GM19023 (cell line): ENCODE measurements at regions not wholly inside any gene's neighbourhood (a gene's known extent, or its start where the extent isn't known, plus 50 kb on each side); places are given as distances from the start of the nearest gene placed in this dataset.

Experiments
- ATAC-seq: cut with Tn5 transposase; IDR thresholded peaks from one replicate; pipeline ENCODE4 v1.9.1; 2021; ENCODE audit warnings: mild to moderate bottlenecking, moderate library complexity; ENCODE audit not compliant: unreplicated experiment

DNA sequence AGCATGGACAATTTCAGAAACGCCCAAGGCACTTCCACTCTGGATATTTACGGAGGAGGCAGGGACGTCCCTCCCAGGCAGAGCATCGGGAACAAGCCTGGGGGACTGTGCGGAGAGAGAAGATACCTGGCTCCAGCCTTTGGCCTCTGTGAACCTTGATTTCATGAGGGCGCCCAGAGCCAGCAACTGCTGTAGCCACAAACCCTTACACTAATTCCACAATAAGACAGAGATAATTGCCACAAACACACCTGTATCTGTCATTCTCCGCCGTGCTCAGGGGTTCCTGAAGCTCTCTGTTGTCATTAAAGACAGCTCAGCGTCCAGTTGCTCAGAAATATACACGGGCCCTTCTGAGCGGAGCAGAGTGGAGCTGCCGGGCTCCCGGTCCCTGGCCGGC, 1292.1 kb downstream of the TBC1D22A start:
- no peak for ATAC-seq

DNA sequence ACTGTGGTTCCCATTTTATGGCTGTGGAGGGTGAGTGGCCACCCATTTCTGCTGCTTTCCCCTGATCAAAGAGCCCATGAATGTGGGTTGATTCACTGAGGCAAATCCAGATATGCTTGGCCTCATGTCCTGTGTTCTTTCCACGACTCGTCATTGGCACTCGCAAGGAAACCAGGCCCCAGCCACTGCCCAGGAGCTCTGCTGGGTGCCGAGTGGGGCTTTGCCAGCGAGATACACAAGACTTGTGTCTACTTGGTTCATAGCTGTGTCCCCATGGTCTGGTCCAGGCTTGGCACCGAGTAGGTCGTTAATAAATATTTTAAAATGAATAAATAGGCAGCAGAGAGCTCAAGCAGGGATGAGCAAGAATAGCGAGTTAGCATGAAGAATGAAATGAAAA, 1291.5 kb downstream of the TBC1D22A start:
- no peak for ATAC-seq

DNA sequence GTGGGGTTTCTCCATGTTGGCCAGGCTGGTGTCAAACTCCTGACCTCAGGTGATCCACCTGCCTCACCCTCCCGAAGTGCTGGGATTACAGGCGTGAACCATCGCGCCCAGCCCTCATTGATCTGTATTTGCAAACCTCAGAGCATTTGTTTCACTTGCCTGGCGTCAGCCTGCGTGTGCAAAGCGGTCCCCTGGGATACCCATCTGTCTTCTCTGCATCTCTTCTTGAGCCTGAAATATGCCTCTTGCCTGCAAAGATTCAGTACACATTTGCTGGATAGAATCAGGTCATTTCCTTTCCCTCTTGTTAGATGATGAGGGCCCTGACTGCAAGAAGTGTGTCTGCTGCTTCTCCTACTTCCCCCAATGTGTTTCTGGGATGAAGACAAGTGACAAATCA, 1291.0 kb downstream of the TBC1D22A start:
- no peak for ATAC-seq

DNA sequence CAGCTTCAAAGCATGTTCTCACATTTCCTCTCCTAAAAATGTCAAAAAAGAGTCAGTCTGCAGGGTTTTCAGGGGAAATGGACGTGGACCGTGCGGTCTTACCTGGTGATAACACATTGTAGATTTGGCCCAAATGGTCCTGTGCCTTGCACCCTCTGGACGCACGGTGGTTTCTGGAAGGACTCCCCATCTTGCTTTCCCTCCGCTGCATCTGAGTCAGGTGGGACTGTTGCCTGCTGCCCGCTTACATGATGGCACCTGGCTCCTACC, 1290.1 kb downstream of the TBC1D22A start:
- ATAC-seq: no peak

DNA sequence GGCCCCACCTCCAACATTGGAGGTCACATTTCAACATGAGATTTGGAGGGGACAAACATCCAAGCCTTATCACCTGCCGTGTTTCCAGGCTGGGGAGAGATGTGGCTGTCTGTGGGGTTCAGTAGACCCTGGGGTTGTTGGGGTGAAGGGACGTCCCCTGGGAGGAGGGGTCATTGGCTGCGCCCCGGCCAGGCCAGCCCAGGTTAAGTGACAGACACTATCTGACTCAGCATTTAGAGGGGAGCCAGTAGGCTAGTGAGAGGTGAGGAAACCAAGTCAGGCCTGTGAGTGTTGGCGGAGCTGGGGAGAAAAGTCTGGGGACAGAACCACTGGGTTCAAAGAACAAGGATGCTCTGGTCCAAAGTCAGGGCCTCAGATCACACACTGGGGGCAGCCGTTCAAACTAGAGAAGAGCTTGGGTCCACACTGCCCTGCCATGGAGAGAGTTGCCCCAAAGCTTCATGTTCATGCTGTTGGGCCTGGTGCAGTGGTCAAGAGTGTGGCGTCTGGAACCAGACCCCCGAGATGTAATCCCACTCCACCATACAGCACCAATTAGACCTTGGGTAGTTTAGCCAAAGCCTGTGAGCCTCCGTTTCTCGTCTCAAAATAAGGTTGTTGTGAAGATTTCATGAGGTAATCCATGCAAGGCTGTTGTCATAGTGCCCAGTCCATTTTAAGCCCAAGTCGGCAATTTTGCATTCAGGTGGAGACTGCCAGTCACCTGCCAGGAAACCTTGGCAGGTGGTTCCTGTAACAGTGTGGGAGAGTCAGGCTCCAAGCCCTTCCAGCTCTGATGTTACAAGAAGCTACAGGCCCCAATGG, 1289.6 kb downstream of the TBC1D22A start:
- no peak for ATAC-seq

DNA sequence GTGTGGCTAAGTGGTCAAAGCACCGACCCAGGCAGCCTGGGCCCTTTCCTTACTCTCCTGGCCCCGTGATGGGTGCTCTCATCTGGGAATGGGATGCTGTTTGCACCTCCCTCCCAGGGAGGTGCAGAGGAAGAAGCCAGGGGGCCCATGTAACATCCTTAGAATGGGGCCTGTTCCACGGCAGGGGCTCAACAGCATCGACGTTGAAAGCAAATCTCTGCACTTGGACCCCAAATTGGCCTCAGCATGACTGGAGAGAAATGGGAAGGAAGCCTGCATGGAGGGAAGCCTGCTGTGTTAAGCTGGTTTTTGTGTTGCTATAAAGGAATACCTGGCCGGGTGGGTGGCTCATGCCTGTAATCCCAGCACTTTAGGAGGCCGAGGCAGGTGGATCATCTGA, 1288.4 kb downstream of the TBC1D22A start:
- no peak for ATAC-seq

DNA sequence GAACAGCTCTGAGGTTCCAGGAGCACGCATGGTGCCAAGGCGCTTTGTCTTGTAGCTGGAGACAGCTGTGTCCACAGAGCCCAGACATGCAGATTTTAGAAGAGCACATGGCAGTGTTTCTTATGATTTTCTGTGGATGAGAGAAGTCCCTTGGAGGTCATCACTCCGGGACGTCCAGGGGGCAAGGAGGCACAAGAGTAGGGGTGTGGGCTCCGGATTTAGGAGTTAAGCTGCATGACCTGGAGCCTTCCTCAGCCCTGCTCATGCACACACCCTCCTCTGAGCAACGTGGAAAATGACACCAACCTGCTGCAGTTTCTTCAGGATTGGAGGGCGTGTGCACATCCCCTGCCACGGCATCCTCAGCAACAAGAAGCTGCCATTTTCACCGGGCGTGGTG, 1286.7 kb downstream of the TBC1D22A start:
- ATAC-seq: no peak

DNA sequence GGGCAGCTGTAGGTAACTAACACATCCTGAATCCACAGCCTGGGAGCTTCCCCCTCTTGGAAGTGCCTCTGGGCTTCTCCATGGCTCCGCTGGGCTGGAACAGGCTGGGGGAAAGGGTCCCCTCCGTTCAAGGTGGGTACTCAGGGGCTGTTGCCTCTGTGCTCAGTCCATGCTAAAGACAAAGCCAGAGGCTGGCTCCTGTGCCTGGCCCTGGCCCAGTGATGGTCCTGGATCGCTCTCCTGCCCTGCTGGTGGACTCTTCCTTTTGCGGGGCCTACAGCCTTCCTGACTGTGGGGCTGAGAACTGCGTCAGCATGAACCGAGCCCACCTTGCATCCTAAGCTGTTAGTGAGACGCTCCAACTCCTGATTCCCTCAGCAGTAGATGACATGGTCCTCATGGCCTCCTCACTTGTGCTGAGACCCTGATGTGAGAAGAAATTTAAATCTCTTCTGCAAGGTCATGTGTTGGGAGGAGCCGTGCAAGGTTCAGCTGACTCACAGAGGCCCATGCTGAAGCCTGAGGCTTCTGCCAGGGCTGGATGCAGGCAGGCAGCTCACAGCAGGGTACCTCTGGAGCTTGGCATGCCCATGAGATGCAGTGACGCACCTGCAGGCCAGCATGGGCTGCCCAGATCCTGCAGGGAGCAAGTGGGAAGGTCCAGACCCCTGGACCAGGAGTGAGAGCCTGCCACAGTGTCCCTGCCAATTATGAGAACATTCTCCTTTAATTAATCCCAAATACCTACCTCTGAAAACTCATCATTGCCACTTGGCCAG, 1285.5 kb downstream of the TBC1D22A start:
- ATAC-seq: no peak

DNA sequence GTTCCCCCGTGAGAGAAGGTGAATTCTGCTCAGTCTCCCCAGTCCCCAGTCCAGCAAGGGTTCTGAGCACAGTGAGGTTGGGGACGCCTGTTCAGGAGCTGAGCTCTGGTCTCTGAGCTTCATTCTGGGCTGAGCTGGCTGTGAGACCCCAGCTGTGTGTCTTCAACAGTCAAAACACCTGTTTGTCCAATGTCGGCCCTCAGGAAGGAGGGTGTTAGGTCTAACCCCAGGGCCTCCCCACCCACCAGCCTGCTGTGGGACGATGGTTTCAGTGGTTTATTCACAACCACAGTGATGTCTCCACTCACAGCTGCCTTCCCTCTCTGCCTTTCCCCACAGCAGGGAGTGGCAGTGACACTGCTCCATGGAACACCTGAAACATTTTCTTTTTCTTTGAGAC, 1282.9 kb downstream of the TBC1D22A start:
- peak; percentile 85 for ATAC-seq

DNA sequence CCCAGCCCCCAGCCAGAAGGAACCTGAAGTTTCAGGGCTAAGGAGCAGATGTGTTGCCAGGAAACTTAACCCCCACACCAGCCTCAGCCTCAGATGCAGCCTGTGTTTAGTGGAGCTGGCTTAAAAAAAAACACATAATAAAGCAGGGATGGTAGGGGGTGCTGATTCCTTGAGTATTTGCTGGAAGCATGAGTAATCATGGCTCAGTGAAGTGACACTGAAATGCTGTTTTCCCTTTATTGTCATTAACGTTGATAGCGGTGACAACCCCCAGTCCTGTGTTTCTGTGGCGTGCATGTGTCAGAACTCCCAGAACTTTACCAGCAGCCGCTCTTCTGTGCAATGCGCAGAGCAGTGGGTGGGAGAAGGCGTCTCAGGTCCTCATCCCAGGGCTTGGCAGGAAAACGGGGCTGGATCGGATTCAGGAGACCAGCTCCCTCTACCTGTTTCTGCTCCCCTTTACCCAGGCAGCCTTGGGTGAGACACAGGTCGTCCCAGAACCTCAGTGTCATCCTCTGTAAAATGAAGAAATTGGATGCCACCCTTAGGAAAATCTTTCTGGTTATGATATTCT, 1282.1 kb downstream of the TBC1D22A start:
- ATAC-seq: no peak

DNA sequence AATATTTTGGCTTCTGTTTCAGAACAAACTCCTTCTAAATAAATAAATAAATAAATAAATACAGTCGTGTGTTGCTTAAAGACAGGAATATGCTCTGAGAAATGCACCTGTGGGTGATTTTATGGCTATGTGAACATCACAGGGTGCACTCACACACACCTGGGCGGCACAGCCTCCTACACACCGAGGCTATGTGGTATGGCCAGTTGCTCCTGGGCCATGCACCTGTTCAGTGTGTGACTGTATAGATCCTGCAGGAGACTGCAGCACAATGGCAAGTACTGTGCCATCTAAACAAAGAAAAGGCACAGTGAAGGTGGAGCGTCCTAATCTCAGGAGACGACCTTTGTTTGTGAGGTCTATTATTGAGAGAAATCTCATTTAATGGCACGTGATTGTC, 1281.1 kb downstream of the TBC1D22A start:
- no peak for ATAC-seq

DNA sequence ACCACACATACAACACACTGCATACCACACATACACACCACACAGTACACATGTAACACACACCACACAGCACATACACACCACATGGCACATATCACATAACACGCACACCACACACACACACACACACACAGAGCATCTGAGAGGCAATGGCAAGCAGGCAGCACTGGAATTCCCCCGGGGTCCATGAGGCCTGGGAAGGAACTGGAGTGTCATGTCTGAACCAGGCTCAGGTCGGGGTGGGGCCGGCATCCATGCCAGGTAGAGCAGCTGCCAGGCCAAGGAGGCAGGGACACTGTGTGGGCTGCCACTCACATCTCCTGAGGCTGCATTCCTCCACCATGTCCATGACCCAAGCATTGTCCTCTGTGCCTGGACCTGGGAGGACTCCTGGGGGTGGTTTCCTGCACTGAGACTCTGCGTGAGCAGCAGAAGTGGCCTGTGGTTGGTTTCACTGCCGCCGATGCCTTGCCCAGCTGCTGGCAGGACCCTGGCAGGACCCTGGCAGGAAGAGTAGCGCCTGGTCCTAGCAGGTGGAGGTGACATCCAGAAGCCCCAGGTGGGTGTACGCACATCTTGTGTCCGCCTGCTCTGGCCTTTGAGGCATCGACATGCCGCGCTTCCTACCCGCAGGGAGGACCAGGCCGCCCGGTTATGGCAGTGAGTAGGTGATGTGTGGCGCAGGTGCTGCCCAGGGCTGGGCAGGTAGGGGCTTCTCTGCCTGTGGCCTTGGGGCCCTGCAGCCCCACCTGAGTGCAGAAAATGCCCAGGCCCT, 1280.4 kb downstream of the TBC1D22A start:
- no peak for ATAC-seq

DNA sequence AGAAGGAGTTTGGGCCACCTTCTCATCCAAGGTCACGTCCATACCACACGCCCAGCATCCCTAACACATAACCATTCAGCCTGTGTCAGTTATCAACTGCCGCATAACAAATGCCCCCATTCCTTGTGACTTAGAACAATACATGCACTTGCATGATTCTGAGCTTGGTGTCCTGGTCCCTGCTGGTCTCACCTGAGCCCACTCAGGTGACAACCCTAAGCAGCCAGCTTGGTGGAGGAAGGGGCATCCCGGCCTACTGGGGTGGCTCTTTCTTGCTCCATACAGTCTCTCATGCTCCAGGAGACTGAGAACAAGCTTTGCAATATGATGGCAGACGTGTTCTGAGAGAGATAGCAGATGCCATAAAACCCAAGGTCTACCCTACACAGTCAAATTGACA, 1276.9 kb downstream of the TBC1D22A start:
- no peak for ATAC-seq

DNA sequence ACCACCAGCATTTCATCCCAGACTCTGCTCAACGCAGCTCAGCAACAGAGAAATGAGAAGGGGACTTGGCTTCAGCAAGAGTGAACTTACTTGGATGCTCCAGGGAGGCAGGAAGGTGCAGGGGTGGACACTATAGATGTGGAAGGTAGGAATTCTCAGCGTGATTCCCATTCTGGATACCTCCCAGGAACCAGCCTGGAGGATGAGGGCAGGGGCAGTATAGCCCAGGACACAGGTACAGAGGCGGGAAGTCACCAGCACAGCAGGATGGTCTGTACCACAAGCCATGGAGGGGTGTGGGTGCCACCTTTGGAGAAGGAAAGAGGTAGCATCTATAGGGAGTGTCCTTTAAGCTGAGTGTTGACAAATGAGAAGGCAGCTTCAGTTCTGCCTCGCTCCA, 1275.2 kb downstream of the TBC1D22A start:
- ATAC-seq: no peak

DNA sequence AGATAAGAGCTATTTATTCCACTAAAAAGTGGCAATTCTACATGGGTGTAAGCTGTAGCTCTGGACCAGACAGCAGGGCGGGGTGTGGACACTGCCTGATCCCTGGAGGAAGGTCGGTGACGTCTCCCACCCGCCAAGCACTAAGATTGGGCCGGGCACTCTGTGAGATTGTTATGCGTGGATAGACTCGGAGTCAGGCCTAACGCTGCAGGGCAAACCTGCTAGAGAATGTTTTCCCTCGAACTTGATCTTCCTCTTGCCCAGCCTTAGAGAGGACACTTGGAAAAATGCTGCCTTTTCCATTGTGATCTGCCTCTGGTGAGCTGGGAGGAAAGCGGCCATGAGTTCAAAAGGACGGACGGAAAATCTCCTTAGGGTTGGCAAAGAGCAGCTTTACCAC, 1273.4 kb downstream of the TBC1D22A start:
- ATAC-seq: no peak

DNA sequence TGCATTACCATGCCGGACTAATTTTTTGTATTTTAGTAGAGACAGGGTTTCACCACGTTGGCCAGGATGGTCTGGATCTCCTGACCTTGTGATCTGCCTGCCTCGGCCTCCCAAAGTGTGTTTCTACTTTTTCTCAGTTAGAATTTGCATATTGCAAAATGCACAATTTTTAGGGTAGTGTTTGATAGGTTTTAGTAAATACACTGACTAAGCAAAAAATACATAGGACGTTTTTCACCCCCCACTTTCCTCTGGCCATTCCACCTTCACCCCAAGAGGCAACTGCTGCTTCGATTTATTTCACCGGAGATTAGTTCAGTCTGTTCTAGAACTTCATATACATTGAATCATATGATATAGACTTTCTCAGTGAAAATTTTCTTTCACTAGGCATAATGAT, 1269.1 kb downstream of the TBC1D22A start:
- no peak for ATAC-seq

DNA sequence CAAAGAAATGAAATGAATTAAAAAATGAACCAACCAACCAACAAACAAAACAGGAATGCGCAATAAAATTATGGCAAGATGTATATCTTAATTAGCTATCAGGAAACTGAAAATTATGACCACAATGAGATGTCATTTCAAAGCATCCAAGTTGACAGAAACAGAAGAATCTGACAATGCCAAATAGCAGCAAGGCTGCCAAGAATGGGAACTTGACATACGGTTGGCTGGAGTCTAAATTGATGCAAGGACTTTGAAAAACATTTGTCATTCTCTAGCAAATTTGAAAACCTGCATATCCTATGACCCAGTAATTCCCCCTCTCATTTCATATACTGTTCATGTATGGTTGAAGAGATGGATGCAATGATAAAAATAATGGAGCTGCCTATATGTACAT, 1262.6 kb downstream of the TBC1D22A start:
- no peak for ATAC-seq

DNA sequence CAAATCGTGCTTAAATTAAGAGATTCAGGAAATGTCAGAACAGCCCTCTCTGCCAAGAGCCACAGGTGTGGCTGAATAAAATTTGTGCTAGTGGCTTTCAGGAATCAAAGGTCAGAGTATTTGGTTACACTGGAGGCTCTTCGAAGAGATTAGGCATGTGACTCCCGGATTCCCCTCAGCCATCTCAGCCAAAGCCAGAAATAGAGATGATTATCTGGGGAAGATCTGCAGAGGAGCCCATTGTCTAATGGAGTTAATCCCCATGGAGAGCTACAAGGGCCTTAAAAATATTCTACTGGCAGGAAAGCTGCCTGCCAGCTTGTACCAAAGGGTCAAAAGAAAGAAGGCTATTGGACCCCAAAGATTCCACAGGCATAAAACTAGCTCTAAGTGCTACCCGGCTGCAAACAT, 1259.5 kb downstream of the TBC1D22A start:
- no peak for ATAC-seq

DNA sequence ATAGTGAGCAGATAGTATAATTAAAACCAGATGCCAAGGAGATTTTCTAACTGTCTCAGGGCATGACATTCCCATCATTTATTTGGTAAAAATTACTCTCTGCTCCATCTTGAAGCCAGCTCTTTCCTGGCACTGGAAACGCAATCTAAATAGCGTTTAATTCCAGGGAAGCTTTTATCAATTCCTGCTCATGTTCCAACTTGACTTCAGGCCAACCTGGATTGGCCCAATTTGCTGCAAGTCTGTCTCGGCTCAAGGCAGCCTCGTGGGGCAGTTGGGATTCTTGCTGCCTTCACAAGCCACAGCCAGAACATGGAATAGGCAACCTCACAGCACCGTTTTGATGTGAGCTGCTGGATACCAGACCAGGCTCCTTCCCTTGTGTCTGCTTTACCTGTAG, 1255.9 kb downstream of the TBC1D22A start:
- ATAC-seq: no peak

DNA sequence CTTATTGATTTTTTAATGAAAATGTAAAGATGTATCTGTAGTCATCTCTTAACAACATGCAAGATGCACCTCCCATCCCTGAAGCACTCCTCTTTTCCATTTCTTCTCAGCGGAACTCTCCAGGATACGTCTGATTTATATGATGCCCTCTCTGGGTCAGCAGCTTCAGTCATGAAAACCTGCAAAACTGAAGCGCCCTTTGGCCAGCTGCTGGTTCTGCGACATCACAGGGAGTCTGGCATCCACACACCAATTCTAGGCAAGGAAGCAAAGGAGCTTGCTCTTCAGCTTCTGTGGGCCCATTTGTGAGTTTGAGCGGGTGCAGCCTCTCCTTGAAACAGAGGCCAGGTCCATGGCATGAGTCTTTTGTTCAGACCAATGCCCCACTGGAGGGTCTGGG, 1253.3 kb downstream of the TBC1D22A start:
- ATAC-seq: no peak

DNA sequence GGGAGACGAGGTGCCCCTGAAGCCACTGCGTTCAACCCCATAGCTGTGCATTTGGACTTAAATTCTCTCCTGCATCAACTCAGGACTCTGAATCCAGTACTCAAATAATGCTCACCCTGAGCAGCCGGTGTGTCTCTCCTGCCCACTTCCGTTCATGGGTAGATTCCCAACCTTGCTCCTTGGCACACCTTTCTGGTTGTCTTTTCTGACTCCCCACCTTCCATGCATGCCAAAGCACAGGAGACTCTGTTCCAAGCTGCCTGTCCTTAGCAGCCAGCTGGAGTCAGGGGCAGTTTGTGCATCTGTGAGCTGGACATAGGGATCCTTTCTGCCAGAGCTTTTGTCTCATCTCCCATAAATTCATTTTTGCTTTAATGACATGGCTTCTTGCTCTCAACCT, 1242.5 kb downstream of the TBC1D22A start:
- ATAC-seq: no peak

DNA sequence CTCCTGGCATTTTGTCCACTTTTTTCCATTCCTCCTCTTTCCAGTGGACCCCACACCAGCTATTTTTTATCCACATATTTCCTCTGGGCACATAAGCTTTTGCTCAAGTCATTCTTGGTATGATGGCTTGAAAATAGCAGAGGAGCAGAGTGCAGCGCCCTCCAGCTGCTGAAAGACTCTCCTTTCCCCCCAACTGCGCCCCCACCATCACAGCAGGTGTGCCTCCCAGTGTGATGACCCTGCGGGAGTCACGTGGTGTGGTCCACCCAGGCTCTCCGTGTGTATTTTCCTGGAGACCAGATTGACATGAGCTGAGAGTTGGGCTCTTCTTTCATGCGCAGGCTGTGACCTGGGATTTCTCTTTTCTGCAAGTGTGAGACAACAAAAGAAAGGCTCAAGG, 1241.6 kb downstream of the TBC1D22A start:
- no peak for ATAC-seq
